Vagina (tissue), 2 donors: ENCODE measurements at regions not wholly inside any gene's neighbourhood (a gene's known extent, or its start where the extent isn't known, plus 50 kb on each side); places are given as distances from the start of the nearest gene placed in this dataset.

Source experiments
- DNase-seq, 2 donors: peaks; one replicate each; pipeline ENCODE4 v3.0.0-alpha.2; 2017; ENCODE audit errors: extremely low spot score in 2 of 2
- H3K27ac ChIP-seq: fragments of 200-600 bp; sonication (generic); one replicate; pipeline ENCODE4 v1.5.1; 2019
- H3K27me3 ChIP-seq: fragments of 200-600 bp; sonication (generic); one replicate; pipeline ENCODE4 v1.5.1; 2019
- H3K36me3 ChIP-seq, 2 donors: fragments of 200-600 bp; sonication (generic); one replicate each; pipeline ENCODE4 v1.5.1; 2017 to 2019
- H3K4me1 ChIP-seq: fragments of 200-600 bp; sonication (generic); one replicate; pipeline ENCODE4 v1.5.1; 2019
- H3K4me3 ChIP-seq, 2 donors: fragments of 200-600 bp; sonication (generic); 1 replicate in 1 of 2; 2 replicates in 1 of 2; pipeline ENCODE4 v1.5.1; 2016 to 2019
- H3K9me3 ChIP-seq: fragments of 200-600 bp; sonication (generic); one replicate; pipeline ENCODE4 v1.5.1; 2019
- CTCF ChIP-seq, 3 experiments: fragments of 450-650 bp in 2 of 3; fragments of 200-600 bp in 1 of 3; sonication (generic) in 1 of 3; IDR thresholded peaks; one replicate each; pipeline ENCODE4 v1.5.1; 2017 to 2019; ENCODE audit warnings: antibody characterized with exemption in 3 of 3, mild to moderate bottlenecking in 2 of 3, moderate library complexity in 2 of 3
- POLR2A ChIP-seq, 2 donors: fragments of 450-650 bp; IDR thresholded peaks; one replicate each; pipeline ENCODE4 v1.6.1; 2017; ENCODE audit warnings: antibody characterized with exemption in 2 of 2, mild to moderate bottlenecking in 2 of 2, moderate library complexity in 2 of 2
- POLR2AphosphoS5 ChIP-seq, 2 donors: sonication (generic); formaldehyde crosslinking; IDR thresholded peaks; one replicate each; pipeline ENCODE4 v1.9.0; 2017; ENCODE audit warnings: antibody characterized with exemption in 2 of 2, mild to moderate bottlenecking in 2 of 2, low read depth in 1 of 2; ENCODE audit not compliant: insufficient read depth in 1 of 2
- intact Hi-C: fragments of 100-400 bp; cut with DNase I; formaldehyde crosslinking; loops from one replicate; pipeline ENCODE4 v1.15.1; 2023

- no peaks in the 10 kb centered on the region for H3K36me3 ChIP-seq
- H3K4me1 ChIP-seq, result no peaks in the 10 kb centered on the region
- H3K4me3 ChIP-seq, result no peak overlapping the region
- TF ChIP-seq POLR2A (IDR thresholded peaks at IDR 0.05) (no peak), POLR2AphosphoS5 (IDR thresholded peaks at IDR 0.05; ENCODE audit: insufficient read depth in 1 of 2, low read depth in 1 of 2) (no peak), CTCF (IDR thresholded peaks at IDR 0.05) (no peak)
- H3K27ac ChIP-seq, result no peak overlapping the region
- intact Hi-C loops, result no loop called here
- no peaks in the 10 kb centered on the region for H3K27me3 ChIP-seq
- no peak for DNase-seq
- no peaks in the 10 kb centered on the region for H3K9me3 ChIP-seq
These were observed 165.5 kb upstream of the ACVR2A start for GRCh38 chr2:147679191-147679954.

- Histone ChIP-seq H3K27ac (no peak overlapping the region), H3K27me3 (no peaks in the 10 kb centered on the region), H3K4me1 (no peaks in the 10 kb centered on the region), H3K4me3 (no peak overlapping the region), H3K9me3 (no peaks in the 10 kb centered on the region), H3K36me3 (no peaks in the 10 kb centered on the region)
- TF ChIP-seq CTCF (IDR thresholded peaks at IDR 0.05) (no peak), POLR2AphosphoS5 (IDR thresholded peaks at IDR 0.05; ENCODE audit: insufficient read depth in 1 of 2, low read depth in 1 of 2) (no peak), POLR2A (IDR thresholded peaks at IDR 0.05) (no peak)
- intact Hi-C loops, result no loop called here
- DNase-seq, result no peak
These were observed 179.7 kb upstream of the ACVR2A start for GRCh38 chr2:147665105-147665504.

GRCh38 chr2:147663962-147664361 lies 180.9 kb upstream of the ACVR2A start:
- DNase-seq, result no peak
- Histone ChIP-seq H3K4me1 (no peaks in the 10 kb centered on the region), H3K27ac (no peak overlapping the region), H3K36me3 (no peaks in the 10 kb centered on the region), H3K27me3 (no peaks in the 10 kb centered on the region), H3K4me3 (no peak overlapping the region), H3K9me3 (no peaks in the 10 kb centered on the region)
- intact Hi-C loops, result no loop called here
- TF ChIP-seq CTCF (IDR thresholded peaks at IDR 0.05) (no peak), POLR2A (IDR thresholded peaks at IDR 0.05) (no peak), POLR2AphosphoS5 (IDR thresholded peaks at IDR 0.05; ENCODE audit: insufficient read depth in 1 of 2, low read depth in 1 of 2) (no peak)

GRCh38 chr2:147663153-147663961 lies 181.5 kb upstream of the ACVR2A start:
- no peak overlapping the region for H3K4me3 ChIP-seq
- H3K27ac ChIP-seq, result no peak overlapping the region
- no peak for DNase-seq
- no peaks in the 10 kb centered on the region for H3K27me3 ChIP-seq
- H3K4me1 ChIP-seq, result no peaks in the 10 kb centered on the region
- no peaks in the 10 kb centered on the region for H3K36me3 ChIP-seq
- intact Hi-C loops, result no loop called here
- TF ChIP-seq POLR2AphosphoS5 (IDR thresholded peaks at IDR 0.05; ENCODE audit: insufficient read depth in 1 of 2, low read depth in 1 of 2) (no peak), CTCF (IDR thresholded peaks at IDR 0.05) (no peak), POLR2A (IDR thresholded peaks at IDR 0.05) (no peak)
- H3K9me3 ChIP-seq, result no peaks in the 10 kb centered on the region

GRCh38 chr2:147662221-147662620 lies 182.6 kb upstream of the ACVR2A start:
- H3K27me3 ChIP-seq, result no peaks in the 10 kb centered on the region
- no peaks in the 10 kb centered on the region for H3K36me3 ChIP-seq
- no peak overlapping the region for H3K27ac ChIP-seq
- no peak for DNase-seq
- H3K4me1 ChIP-seq, result no peaks in the 10 kb centered on the region
- intact Hi-C loops, result no loop called here
- no peak overlapping the region for H3K4me3 ChIP-seq
- TF ChIP-seq POLR2AphosphoS5 (IDR thresholded peaks at IDR 0.05; ENCODE audit: insufficient read depth in 1 of 2, low read depth in 1 of 2) (no peak), CTCF (IDR thresholded peaks at IDR 0.05) (no peak), POLR2A (IDR thresholded peaks at IDR 0.05) (no peak)
- no peaks in the 10 kb centered on the region for H3K9me3 ChIP-seq
